ENCODE measurements at regions not wholly inside any gene's neighbourhood (a gene's known extent, or its start where the extent isn't known, plus 50 kb on each side); places are given as distances from the start of the nearest gene placed in this dataset.

- TF ChIP-seq, protein P1, sequence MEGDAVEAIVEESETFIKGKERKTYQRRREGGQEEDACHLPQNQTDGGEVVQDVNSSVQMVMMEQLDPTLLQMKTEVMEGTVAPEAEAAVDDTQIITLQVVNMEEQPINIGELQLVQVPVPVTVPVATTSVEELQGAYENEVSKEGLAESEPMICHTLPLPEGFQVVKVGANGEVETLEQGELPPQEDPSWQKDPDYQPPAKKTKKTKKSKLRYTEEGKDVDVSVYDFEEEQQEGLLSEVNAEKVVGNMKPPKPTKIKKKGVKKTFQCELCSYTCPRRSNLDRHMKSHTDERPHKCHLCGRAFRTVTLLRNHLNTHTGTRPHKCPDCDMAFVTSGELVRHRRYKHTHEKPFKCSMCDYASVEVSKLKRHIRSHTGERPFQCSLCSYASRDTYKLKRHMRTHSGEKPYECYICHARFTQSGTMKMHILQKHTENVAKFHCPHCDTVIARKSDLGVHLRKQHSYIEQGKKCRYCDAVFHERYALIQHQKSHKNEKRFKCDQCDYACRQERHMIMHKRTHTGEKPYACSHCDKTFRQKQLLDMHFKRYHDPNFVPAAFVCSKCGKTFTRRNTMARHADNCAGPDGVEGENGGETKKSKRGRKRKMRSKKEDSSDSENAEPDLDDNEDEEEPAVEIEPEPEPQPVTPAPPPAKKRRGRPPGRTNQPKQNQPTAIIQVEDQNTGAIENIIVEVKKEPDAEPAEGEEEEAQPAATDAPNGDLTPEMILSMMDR (IDR thresholded peaks at IDR 0.05): no peak
- TF ChIP-seq POLR2A (IDR thresholded peaks at IDR 0.05): no peak
Observed at GRCh38 chr2:15704788-15705115, 113.1 kb downstream of the DDX1 start.
